PC-9 (cell line): ENCODE measurements at regions not wholly inside any gene's neighbourhood (a gene's known extent, or its start where the extent isn't known, plus 50 kb on each side); places are given as distances from the start of the nearest gene placed in this dataset.
"Not testable (repeated sequence)": the region's sequence is repeated elsewhere in the genome, so short reads cannot be mapped to it uniquely, and the experiment has no call there.

Source experiments
- BruUV-seq: library from RNA; stranded (reverse); fragments of 400-500 nt; replicated peaks from 2 replicates; lab custom pipeline; 2021; lab: Mats Ljungman, UMichigan
- CTCF ChIA-PET: fragments of 300-600 bp; sonication (Branson Sonifier 250); formaldehyde crosslinking; loops from one replicate; lab custom pipeline; 2022; ENCODE audit warnings: antibody characterized with exemption; lab: Charles Lee
- POLR2A ChIA-PET: fragments of 300-600 bp; sonication (Branson Sonifier 250); formaldehyde crosslinking; loops from one replicate; lab custom pipeline; 2022; ENCODE audit warnings: antibody characterized with exemption; ENCODE audit not compliant: unreplicated experiment; lab: Charles Lee
- DNase-seq, 2 experiments: peaks; one replicate each; pipeline versions ENCODE4 v3.0.0 to v3.0.0-alpha.2; 2015 to 2022; ENCODE audit warnings: mixed read lengths in 1 of 2
- H2AFZ ChIP-seq: fragments of 200-600 bp; sonication (generic); 2 replicates; pipeline ENCODE4 v1.8.1; 2017; ENCODE audit warnings: antibody characterized with exemption
- H3F3A ChIP-seq: fragments of 200-600 bp; sonication (generic); 2 replicates; pipeline ENCODE4 v1.8.1; 2017; ENCODE audit warnings: antibody characterized with exemption, mild to moderate bottlenecking, low read depth; ENCODE audit not compliant: insufficient read depth
- H3K27ac ChIP-seq: fragments of 200-600 bp; sonication (generic); 2 replicates; pipeline ENCODE4 v1.6.1; 2016; ENCODE audit warnings: mixed run types
- H3K27me3 ChIP-seq: fragments of 200-600 bp; sonication (generic); 2 replicates; pipeline ENCODE4 v1.6.1; 2016; ENCODE audit warnings: low read depth, mixed run types; ENCODE audit not compliant: insufficient read depth
- H3K36me3 ChIP-seq: fragments of 200-600 bp; sonication (generic); 2 replicates; pipeline ENCODE4 v1.6.1; 2016; ENCODE audit warnings: low read depth, mixed run types
- H3K4me1 ChIP-seq: fragments of 200-600 bp; sonication (generic); replicated peaks from 2 replicates; pipeline ENCODE4 v1.6.1; 2016; ENCODE audit warnings: mixed run types; ENCODE audit not compliant: insufficient read depth
- H3K4me2 ChIP-seq: fragments of 200-600 bp; sonication (generic); 2 replicates; pipeline ENCODE4 v1.6.1; 2017; ENCODE audit warnings: mixed run types
- H3K4me3 ChIP-seq: fragments of 200-600 bp; sonication (generic); 2 replicates; pipeline ENCODE4 v1.6.1; 2016; ENCODE audit warnings: mixed run types
- H3K79me2 ChIP-seq: fragments of 200-600 bp; sonication (generic); 2 replicates; pipeline ENCODE4 v1.6.1; 2017; ENCODE audit warnings: low read depth, mixed run types
- H3K9me2 ChIP-seq: fragments of 200-600 bp; sonication (generic); 2 replicates; pipeline ENCODE4 v1.8.1; 2017; ENCODE audit warnings: mild to moderate bottlenecking; ENCODE audit not compliant: insufficient read depth
- H3K9me3 ChIP-seq: fragments of 200-600 bp; sonication (generic); 2 replicates; pipeline ENCODE4 v1.8.1; 2016; ENCODE audit warnings: low read depth; ENCODE audit not compliant: insufficient read depth
- H4K20me1 ChIP-seq: fragments of 200-600 bp; sonication (generic); 2 replicates; pipeline ENCODE4 v1.8.1; 2017; ENCODE audit not compliant: insufficient read depth
- CTCF ChIP-seq: fragments of 200-600 bp; sonication (generic); conservative IDR thresholded peaks from 2 replicates; pipeline ENCODE4 v1.6.1; 2017; ENCODE audit warnings: mixed run types, antibody characterized with exemption, mild to moderate bottlenecking, moderate library complexity
- EZH2 ChIP-seq: fragments of 200-600 bp; sonication (generic); IDR thresholded peaks from 2 replicates; pipeline ENCODE4 v1.8.0; 2017; ENCODE audit warnings: antibody characterized with exemption, low read depth
- intact Hi-C: fragments of 100-400 bp; cut with micrococcal nuclease; formaldehyde crosslinking; loops from one replicate; pipeline ENCODE4 v1.10.0; 2022; ENCODE audit not compliant: unreplicated experiment

- intact Hi-C loops, H2AFZ ChIP-seq, H3K27ac ChIP-seq, H4K20me1 ChIP-seq, H3F3A ChIP-seq, H3K79me2 ChIP-seq, H3K9me3 ChIP-seq, H3K36me3 ChIP-seq, H3K27me3 ChIP-seq, H3K4me1 ChIP-seq, CTCF ChIA-PET, H3K4me2 ChIP-seq, POLR2A ChIA-PET, DNase-seq, H3K9me2 ChIP-seq, BruUV-seq, H3K4me3 ChIP-seq: not testable (repeated sequence)
Measured at GRCh38 chr2:66242888-66243287, 192.0 kb upstream of the MEIS1 start.

- Histone ChIP-seq H3K27me3 (no peaks in the 10 kb centered on the region), H3K4me2 (no peak overlapping the region), H3K9me2 (no peaks in the 10 kb centered on the region), H3F3A (no peaks in the 10 kb centered on the region), H3K79me2 (no peaks in the 10 kb centered on the region), H3K27ac (no peak overlapping the region), H3K4me1 (no peaks in the 10 kb centered on the region), H2AFZ (no peak overlapping the region), H3K9me3 (no peaks in the 10 kb centered on the region), H3K4me3 (no peak overlapping the region), H4K20me1 (no peaks in the 10 kb centered on the region), H3K36me3 (no peaks in the 10 kb centered on the region)
- ChIA-PET CTCF (no interaction called here), POLR2A (no interaction called here)
- no TSS peak for BruUV-seq
- intact Hi-C loops, result no loop called here
- no peak for TF ChIP-seq CTCF
- no peak for DNase-seq
Measured at GRCh38 chr2:66242099-66242789, 192.7 kb upstream of the MEIS1 start.

- no peaks in the 10 kb centered on the region for H3K79me2 ChIP-seq
- intact Hi-C loops, result no loop called here
- H3K27ac ChIP-seq, result no peak overlapping the region
- CTCF ChIA-PET, result no interaction called here
- no peak for TF ChIP-seq CTCF
- TF ChIP-seq EZH2, result no peak
- DNase-seq, result no peak
- no peak overlapping the region for H2AFZ ChIP-seq
- BruUV-seq, result no TSS peak
- H3K9me2 ChIP-seq, result no peaks in the 10 kb centered on the region
- POLR2A ChIA-PET, result no interaction called here
- H3K27me3 ChIP-seq, result no peaks in the 10 kb centered on the region
- H3K9me3 ChIP-seq, result no peaks in the 10 kb centered on the region
- no peaks in the 10 kb centered on the region for H3F3A ChIP-seq
- no peak overlapping the region for H3K4me3 ChIP-seq
- H3K36me3 ChIP-seq, result no peaks in the 10 kb centered on the region
- no peaks in the 10 kb centered on the region for H3K4me1 ChIP-seq
- no peak overlapping the region for H3K4me2 ChIP-seq
- no peaks in the 10 kb centered on the region for H4K20me1 ChIP-seq
Measured at GRCh38 chr2:66240286-66240685, 194.6 kb upstream of the MEIS1 start.

- no peak for DNase-seq
- POLR2A ChIA-PET, result no interaction called here
- no TSS peak for BruUV-seq
- CTCF ChIA-PET, result no interaction called here
- no peak for TF ChIP-seq EZH2
- Histone ChIP-seq H3K9me2 (no peaks in the 10 kb centered on the region), H2AFZ (no peak overlapping the region), H3K9me3 (no peaks in the 10 kb centered on the region), H4K20me1 (no peaks in the 10 kb centered on the region), H3F3A (no peaks in the 10 kb centered on the region), H3K4me1 (no peaks in the 10 kb centered on the region), H3K4me2 (no peak overlapping the region), H3K27me3 (no peaks in the 10 kb centered on the region), H3K27ac (no peak overlapping the region), H3K79me2 (no peaks in the 10 kb centered on the region), H3K4me3 (no peak overlapping the region), H3K36me3 (no peaks in the 10 kb centered on the region)
- intact Hi-C loops, result no loop called here
Measured at GRCh38 chr2:66239655-66240054, 195.3 kb upstream of the MEIS1 start.
